Right ventricle myocardium superior (tissue), 1 donor: ENCODE measurements at regions not wholly inside any gene's neighbourhood (a gene's known extent, or its start where the extent isn't known, plus 50 kb on each side); places are given as distances from the start of the nearest gene placed in this dataset.

Experiments
- ATAC-seq: fragments of 200-7000 bp; cut with Tn5 transposase; one replicate; pipeline ENCODE4 v1.9.1; 2020; ENCODE audit warnings: mild to moderate bottlenecking; ENCODE audit not compliant: poor library complexity
- DNase-seq: peaks from one replicate; pipeline ENCODE4 v3.0.0-alpha.2; 2020
- intact Hi-C: fragments of 100-400 bp; cut with DNase I; formaldehyde crosslinking; loops from one replicate; pipeline ENCODE4 v1.11.2; 2022
- donor health status: DM: no; HTN: yes; CAD: no; lungs with severe emphysema.

GRCh38 chr16:49140618-49141017, 141.0 kb downstream of the CBLN1 start:
- ATAC-seq (no peak), DNase-seq (no peak)
- intact Hi-C loops, result no loop called here

DNA sequence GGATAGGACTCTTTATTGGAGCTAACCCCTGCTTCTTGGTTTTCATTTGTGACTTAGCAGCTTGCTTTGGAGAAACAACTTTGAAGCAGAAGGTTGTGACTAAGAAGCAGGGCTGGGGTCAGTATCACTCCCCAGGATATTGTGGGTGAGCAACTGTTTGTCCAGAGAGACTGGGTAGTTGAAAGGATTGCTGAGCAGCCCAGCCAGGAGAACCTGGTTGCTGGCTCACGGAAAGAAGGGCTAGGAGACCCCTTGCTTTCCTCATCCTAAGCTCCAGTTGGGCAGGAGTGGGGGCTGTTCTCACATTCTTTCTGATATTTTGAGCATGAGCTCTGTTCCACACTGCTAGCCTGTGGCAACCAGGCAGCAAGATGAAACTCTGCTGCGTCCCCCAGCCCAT, 151.2 kb downstream of the CBLN1 start:
- intact Hi-C loops, result no loop called here
- ATAC-seq (no peak), DNase-seq (no peak)

- DNase-seq (peak; percentile 40), ATAC-seq (peak; percentile 91)
- intact Hi-C loops, result no loop called here
These were observed 151.7 kb downstream of the CBLN1 start for GRCh38 chr16:49129935-49130334.

DNA sequence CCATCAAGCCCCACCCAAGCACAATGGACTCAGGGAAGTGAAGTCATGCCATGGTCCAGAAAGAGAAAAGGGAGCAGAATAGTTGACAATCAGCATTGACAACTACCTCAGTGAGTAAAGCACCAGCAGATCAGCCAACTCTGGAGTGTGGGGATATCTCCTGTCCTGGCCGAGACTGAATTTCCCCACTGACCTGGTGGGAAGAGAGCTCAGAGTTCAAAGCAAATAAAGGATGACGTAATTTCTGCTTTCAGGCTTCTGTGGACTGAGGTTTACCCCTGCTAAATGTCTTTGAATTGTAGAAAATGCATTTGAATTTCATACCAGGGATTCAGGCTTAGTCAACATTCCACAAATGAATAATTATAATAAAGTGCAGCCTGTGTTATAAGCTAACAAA, 152.9 kb downstream of the CBLN1 start:
- no peak for ATAC-seq
- no peak for DNase-seq
- intact Hi-C loops, result no loop called here

DNA sequence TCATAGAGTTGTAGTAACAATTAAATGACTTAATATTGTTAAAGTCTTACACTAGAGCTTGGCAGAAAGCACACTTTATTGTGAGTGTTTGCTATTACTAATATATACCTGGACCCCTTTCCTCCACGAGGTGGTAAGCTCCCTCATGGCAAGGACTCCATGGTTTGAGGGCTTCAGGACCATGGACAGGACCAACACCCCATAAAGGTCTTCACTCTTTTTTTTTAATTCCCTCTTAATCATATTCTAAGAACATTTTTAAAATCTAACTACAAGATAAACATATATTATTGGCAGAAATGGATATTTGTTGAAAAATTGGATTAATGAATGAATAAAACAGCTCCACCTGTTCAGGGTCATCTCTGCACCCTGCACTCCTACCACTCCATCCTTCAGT, 154.5 kb downstream of the CBLN1 start:
- intact Hi-C loops, result no loop called here
- no peak for ATAC-seq

DNA sequence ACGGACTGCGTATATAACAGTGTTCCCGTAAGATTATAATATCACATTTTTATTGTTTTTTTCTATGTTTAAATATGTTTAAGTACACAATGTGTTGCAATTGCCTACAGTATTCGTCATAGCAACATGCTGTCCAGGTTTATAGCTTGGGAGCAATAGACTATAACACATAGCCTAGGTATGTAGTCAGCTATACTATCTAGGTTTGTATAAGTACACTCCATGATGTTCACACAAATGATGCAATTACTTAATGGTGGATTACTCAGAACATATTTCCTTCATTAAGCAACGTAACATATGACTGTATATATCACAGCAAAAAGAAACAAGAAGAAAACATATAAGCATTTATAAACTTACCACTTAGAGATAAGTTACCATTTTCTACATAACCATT, 160.0 kb downstream of the CBLN1 start:
- ATAC-seq (no peak), DNase-seq (no peak)
- intact Hi-C loops, result no loop called here

More for the DNA sequence above, 154.5 kb downstream of the CBLN1 start:
- no peak for DNase-seq

DNA sequence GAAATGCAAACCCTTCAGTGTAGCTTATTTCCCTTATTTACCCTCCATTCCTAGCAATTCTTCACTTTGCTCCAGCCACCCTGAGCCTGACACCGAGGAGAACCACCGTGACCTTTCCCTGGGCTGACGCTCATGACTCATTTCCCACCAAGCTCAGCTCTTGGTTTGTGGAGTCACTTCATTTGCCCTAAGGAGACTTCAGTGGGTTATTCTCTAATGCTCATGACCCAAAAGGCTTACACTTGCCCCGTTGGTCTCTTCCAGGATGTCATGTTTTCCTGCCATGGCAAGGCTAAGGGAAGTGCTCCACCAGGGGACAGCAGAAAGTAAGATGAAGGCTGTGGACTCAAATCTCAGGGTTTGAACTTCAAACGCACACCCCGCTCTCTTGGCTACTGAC, 161.0 kb downstream of the CBLN1 start:
- DNase-seq (no peak), ATAC-seq (no peak)
- intact Hi-C loops, result no loop called here

DNA sequence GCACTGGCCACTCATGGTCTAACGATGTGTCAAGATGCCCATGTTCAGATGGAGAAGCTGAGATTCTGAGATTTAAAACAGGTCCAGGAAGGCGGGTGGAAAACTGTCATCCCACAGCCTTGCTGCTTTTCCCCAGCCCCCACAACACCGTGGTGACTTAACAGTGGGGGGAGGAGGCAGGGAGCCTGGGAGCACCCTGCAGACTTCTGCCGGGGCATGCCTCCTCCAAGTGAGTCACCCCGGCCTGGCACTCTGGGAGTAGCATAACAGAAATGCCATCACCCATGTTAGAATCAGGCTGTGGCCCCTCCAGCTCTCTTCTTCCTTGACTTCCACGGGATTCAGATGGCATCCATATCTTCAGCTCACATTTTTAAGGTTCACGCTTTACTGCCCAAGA, 164.8 kb downstream of the CBLN1 start:
- intact Hi-C loops, result no loop called here
- DNase-seq (no peak), ATAC-seq (no peak)

GRCh38 chr16:49115956-49116355, 165.7 kb downstream of the CBLN1 start:
- ATAC-seq (no peak), DNase-seq (no peak)
- intact Hi-C loops, result no loop called here

DNA sequence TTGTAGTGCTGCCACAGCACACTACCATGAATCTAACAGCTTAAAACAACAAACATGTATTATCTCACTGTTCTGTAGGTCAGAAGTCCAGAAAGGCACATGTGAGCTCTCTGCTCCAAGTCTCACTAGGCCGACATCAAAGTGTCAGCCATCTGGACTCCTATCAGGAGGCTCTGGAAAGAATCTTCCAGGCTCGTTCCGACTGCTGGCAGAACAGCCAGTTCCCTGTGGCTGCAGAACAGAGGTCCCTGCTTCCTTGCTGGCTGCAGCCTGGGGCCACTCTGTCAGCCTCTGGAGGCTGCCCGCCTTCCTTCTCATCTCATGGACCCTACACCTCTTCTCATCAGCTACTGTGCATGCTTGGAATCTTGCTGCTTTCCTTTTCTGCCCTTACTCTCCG, 168.9 kb downstream of the CBLN1 start:
- intact Hi-C loops, result no loop called here
- peak; percentile 73 for DNase-seq
- ATAC-seq, result peak; percentile 96

GRCh38 chr16:49111351-49111750, 170.3 kb downstream of the CBLN1 start:
- intact Hi-C loops, result no loop called here
- ATAC-seq (no peak), DNase-seq (no peak)

DNA sequence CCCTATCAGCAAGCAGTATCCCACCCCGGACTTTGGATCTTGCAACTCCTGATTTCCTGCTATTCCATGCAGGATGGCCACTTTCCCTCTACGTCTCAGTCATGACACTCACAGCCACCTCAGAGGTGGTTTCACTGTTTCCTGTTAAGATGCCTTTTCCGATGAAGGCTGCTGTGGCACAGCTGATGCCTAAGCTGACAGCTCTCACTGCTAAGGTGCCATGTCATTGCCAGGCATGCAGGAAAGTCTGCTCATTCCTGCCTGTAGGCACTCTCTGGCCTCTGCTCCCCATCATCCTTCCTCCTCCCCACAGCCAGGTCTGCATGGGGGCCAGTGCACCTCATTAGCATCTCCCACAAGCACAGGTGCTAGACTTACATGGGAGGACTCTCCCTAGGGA, 173.0 kb downstream of the CBLN1 start:
- DNase-seq (no peak), ATAC-seq (no peak)
- intact Hi-C loops, result no loop called here

DNA sequence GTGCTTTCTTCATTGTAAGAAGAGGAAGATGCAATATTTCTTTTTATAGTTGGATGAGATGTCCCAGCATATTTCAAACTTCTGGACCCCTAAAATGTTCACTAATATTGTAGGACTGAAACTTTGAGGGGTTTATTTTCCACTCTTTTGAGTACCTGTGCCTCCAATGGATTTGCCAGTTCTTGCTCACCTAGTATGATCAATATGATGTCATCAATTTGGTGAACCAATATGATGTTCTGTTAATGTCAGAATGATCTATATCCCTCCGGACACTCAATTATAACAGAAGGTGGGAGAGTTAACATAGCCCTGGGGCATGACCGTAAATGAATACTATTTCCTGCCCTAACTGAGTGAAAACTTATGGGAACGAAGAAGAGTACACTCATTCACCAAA, 178.3 kb downstream of the CBLN1 start:
- intact Hi-C loops, result no loop called here
- ATAC-seq, result no peak
- no peak for DNase-seq

DNA sequence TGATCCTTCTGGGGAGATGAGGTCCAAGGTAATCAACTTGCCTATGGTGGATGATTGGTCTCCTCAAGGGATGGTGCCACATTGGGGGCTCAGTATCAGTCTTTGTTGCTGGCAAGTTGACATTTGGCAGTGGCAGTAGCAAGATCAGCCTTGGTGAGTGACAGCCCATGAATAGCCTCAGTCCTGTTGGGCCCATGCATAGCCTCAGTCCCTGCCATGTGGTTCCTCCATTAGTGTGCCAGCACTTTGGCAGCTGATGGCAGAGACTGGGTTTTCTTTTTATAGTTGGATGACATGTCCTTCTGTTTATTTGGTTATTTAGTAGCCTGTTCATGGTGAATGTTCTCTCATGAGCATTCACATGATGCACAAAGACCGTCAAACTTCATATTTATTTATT, 179.6 kb downstream of the CBLN1 start:
- ATAC-seq (no peak), DNase-seq (no peak)
- intact Hi-C loops, result no loop called here

DNA sequence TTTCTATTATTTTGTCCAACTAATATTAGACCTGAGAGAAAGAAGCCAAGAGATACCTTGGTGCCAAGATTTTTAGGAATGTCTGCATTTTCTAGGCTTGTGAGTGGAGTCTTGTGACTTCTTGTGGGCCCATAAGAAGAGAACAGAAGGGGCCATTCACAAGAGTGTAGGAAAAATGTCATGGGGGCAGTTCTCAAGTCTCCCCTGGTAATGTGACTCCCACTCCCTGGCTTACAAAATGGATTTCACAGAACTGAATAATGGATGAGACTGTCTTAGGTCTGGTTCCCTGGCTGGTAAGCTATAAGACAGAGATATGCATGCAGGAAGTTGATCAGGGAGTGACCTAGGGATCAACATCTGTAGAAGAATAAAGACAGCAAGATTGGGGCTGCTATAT, 181.3 kb downstream of the CBLN1 start:
- ATAC-seq, result no peak
- DNase-seq, result no peak
- intact Hi-C loops, result no loop called here

- DNase-seq (no peak), ATAC-seq (peak; percentile 96)
- intact Hi-C loops, result no loop called here
These were observed 183.7 kb downstream of the CBLN1 start for GRCh38 chr16:49097964-49098363.

GRCh38 chr16:49096176-49096945, 185.3 kb downstream of the CBLN1 start:
- no peak for ATAC-seq
- DNase-seq, result no peak
- intact Hi-C loops, result no loop called here

DNA sequence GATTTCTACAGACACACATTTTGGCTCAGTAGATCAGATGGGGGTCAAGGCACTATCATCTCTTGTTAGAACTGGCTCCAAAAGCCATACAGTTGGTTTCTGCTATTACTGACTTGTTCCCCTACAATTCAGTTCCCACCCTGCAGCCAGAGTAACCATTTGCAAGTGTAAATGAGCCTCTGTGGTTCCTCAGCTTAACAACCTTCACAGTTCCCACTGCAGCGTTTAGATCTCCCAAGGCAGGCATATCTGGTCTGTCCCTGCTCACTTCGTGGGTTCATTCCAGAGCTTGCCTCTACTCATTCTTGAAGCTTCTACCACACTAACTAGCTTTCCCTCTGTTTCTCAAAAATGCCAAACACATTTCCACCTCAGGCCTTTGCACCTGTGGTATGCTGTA, 186.1 kb downstream of the CBLN1 start:
- no peak for ATAC-seq
- intact Hi-C loops, result no loop called here
- DNase-seq, result no peak

DNA sequence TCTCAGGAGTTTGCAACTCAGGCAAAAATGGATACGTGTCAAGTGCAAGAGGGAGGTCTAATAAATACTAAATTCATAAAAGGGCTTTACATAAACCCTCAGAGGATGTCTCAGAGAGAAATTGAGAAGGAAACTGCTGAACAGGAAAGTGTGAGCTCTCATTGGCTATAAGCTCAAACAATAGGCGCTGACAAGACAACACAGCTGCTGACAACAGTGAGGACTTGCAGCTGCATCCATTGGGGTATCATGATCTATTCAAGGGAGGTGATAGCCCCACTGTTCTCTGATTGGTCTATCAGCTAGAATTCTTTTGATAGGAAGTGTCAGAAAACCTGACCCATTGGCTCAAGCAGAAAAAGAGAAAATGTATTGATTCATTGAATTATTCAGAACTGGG, 187.2 kb downstream of the CBLN1 start:
- intact Hi-C loops, result no loop called here
- DNase-seq, result no peak
- no peak for ATAC-seq

GRCh38 chr16:49093939-49094338, 187.7 kb downstream of the CBLN1 start:
- DNase-seq (no peak), ATAC-seq (no peak)
- intact Hi-C loops, result no loop called here

GRCh38 chr16:49092704-49093103, 188.9 kb downstream of the CBLN1 start:
- ATAC-seq (no peak), DNase-seq (no peak)
- intact Hi-C loops, result no loop called here
